GM19043 (cell line): ENCODE measurements at regions not wholly inside any gene's neighbourhood (a gene's known extent, or its start where the extent isn't known, plus 50 kb on each side); places are given as distances from the start of the nearest gene placed in this dataset.

Source experiments
- ATAC-seq: cut with Tn5 transposase; IDR thresholded peaks from one replicate; pipeline ENCODE4 v1.9.1; 2021; ENCODE audit warnings: low read depth; ENCODE audit not compliant: unreplicated experiment

- no peak for ATAC-seq
These were observed 154.0 kb upstream of the AFDN start for GRCh38 chr6:167672738-167673137.

GRCh38 chr6:167673946-167674345, 152.8 kb upstream of the AFDN start:
- ATAC-seq = no peak

GRCh38 chr6:167674486-167674885, 152.2 kb upstream of the AFDN start:
- no peak for ATAC-seq

DNA sequence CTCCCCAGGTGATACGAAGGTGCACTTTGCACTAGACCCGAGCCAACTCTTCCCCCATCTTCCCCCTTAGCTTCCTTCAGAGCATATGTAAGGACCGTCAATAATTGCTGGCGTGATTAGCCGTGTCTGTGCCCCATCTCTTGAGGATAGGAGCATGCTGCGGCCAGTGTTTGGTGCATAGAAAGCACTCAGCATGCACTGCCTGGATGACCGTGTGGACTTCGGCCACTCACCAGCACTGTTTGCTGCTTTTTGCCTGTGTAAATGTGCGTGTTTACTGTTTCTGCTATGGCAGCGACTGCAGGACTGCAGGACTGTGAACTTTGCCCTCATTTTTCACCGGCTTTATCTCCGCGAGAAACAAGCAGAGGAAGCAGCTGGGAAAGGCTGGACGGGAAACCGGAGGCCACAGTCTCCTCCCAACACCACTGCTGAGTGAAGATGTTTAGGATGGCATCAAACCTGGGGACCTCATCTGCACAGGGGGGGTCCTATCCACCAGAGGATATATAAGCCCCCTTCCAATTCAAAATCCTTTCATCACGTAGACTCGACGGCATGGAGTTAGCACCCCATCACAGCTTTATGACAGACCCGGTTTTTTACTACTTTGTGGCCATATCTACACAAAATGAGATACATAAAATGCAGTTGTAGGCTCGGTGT, 150.6 kb upstream of the AFDN start:
- ATAC-seq = no peak

DNA sequence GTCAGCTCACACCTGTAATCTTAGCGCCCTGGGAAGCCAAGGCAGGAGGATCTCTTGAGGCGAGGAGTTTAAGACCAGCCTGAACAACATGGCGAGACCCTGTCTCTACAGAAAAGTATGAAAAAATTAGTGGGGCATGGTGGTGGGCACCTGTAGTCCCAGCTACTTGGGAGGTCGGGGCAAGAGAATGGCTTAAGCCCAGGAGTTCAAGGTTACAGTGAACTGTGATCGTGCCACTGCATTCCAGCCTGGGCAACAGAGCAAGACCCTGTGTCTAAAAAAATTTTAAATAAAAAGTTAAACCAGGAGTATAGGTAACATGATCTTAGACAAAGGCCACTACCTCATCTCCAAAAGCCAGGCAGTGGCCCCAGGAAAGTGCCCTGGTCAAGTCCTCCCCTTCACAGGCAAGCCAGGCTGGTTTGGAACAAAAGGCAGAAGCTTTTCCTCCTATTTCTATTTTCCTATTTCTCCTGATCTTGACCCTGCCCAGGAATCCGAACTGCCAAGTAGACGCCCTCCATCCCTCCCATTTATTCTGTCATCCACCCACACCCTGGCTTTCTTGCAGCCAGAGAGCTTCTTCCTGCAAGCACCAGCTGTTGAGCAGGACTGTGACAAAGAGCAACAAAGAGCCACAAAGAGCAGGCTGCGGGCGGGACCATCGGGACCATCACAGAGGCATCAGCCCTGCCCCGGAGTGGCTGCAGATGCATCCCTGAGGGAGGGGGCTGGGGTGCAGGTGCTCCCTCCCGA, 149.9 kb upstream of the AFDN start:
- no peak for ATAC-seq

GRCh38 chr6:167677422-167677789, 149.3 kb upstream of the AFDN start:
- no peak for ATAC-seq

DNA sequence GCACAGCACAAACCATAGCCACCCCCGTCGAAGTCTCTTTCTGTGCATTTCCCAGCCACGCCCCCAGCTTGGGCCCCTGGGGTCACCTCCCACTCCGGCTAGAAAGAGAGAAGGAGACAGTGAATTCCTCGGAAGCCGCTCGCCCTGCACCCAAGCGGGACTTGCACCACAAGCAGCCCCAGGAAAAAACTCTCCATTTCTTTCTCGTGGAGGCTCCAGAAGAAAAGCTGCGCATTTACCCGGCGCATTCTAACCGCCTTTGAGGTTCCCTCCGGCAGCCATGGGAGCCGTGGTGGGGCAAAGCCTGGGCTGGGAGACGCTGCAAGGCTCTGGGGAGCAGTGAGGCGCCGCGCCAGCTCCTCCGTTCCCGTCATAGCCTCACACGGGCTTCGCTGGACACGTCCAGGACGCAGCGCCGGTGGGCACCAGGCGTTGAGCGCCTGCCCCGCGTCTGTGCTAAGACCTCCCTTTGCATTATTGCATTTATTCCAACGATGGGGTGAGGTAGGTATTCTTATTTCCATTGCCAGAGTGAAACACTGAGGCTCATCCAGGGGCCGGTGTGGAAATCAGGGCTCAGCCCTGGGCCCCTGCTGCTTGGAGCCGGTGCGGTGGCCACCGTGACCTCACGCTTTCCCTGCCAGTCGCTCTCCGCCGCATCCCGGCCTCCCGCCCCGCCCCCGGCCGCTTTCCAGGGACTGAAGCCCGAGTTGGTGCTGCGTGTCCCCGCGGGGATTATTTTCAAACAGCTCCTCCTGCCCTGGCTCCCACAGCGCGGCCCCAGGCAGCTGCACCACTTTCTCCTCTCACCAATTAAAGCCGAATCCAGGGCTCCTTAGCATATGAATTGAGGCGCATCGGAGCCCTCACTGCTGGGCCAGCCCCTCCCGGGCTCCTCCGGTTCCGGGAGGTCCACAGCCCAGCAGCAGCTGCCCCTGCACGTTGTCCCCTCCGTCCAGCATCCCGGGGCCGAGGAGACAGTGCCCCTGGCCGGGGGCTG, 148.3 kb upstream of the AFDN start:
- no peak for ATAC-seq

DNA sequence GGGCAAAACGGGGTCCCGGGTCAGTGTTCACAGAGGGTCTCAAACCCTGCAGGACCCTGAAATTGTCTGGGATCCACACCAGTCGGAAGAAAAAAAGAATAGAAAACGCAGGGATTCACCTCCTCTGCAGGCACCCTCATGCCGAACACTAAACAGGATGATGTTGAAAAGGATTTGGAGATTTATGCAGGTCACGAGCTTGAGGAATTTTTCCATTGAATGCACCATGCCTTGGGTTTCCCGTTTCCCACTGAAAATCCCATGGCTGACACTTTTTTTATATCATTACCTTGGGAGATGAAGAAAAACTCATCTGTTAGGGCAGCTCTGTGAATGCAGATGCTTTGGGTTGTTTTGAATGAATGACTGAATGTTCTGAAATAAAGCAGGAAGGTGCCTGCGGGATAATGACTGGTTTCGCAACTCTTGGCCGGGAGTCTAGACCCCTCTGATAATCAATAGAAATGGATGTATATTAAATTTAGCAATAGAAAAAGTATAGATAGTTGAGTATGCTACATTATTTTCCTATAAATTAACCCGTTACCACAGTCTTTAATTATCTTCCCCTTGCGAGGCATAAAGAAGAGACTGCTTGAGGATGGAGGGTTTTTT, 147.5 kb upstream of the AFDN start:
- ATAC-seq = no peak

DNA sequence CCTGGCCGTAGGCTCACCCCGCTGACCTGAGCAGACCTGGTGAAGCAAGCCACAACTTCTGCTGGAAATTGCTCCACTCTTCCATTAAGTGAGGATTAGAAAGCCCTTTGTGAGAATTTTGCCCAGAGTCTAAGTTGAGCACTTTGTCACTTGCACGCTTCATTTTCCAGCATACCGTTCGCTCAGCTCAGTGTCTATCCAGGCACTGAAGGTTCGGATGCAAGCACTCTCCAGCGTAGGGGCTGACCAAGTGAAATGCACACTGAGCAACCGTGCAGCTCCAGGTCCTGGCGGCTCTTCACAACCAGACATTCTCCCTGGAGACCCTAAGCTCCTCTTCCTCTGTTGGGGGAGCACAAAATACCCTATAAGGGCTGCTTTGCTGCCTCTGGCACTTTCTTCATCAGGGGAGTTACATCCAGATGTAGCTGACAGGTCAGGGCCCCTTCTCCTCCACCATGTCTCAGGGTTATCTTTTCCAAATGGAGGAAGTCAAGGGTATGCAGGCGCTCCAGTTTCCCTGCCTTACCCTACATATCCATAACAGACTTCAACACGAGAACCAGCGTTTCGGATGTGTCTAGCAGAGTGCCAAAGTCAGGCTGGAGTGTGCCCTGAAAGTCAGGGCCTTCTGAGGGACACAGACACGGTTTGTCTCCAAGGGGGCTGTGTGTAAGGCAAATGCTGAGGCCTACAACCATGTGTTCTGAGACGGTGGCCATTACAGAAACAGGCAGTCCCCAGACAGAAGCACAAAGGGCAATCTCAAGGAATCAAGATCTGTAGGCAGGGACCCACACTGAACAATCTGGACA, 146.7 kb upstream of the AFDN start:
- no peak for ATAC-seq

- no peak for ATAC-seq
These were observed 146.0 kb upstream of the AFDN start for GRCh38 chr6:167680605-167681149.

GRCh38 chr6:167682125-167682524, 144.6 kb upstream of the AFDN start:
- ATAC-seq = no peak

DNA sequence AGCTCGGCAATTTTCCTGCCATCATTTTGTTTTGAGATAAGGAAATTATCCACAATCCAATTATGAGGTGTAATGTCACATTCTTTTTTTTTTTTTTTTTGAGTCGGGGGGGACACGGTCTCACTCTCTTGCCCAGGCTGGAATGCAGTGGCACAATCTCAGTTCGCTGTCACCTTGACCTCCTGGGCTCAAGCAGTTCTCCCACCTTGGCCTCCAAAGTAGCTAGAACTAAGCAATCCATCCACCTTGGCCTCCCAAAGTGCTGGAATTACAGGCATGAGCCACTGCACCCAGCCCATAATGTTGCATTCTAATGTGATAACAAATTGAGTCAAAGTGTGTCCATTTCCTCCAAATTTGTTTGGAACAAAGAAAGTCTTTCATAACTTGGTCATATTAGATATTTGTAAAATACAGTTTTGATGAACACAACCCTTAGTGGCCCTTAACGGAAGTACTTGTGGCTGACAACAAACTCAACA, 144.1 kb upstream of the AFDN start:
- no peak for ATAC-seq

- ATAC-seq = no peak
These were observed 143.5 kb upstream of the AFDN start for GRCh38 chr6:167683028-167683862.

- no peak for ATAC-seq
These were observed 142.2 kb upstream of the AFDN start for GRCh38 chr6:167684276-167685104.

DNA sequence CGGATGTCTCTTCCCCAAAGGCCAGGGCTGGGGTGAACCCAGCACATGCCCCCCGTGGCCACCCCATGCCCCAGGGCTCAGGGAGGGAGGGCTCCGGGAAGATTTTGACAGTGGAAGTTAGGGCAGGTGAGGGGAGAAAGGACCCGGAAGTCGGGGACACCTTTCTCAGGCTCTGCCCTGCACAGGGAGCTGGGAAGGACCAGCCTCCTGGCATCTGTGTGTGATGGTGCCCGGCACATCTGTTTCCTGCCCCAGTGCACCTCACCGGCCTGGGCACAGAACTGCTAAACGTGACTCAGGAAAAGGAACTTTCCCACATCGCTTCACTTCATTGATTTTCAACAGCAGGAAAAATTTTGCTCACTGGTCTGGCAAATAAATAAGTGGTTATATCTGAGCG, 141.1 kb upstream of the AFDN start:
- ATAC-seq = no peak

- ATAC-seq = no peak
These were observed 140.4 kb upstream of the AFDN start for GRCh38 chr6:167686204-167686893.

- ATAC-seq = no peak
These were observed 139.5 kb upstream of the AFDN start for GRCh38 chr6:167687116-167687725.
